A673 (cell line): ENCODE measurements at regions not wholly inside any gene's neighbourhood (a gene's known extent, or its start where the extent isn't known, plus 50 kb on each side); places are given as distances from the start of the nearest gene placed in this dataset.
A peak's percentile ranks its signal among the peaks of the same experiment; 100 is the strongest.

Experiments
- BruUV-seq: library from RNA; stranded (reverse); fragments of 400-500 nt; replicated peaks from 2 replicates; lab custom pipeline; 2021; lab: Mats Ljungman, UMichigan
- CTCF ChIA-PET: fragments of 300-600 bp; sonication (Branson Sonifier 250); formaldehyde crosslinking; loops from one replicate; lab custom pipeline; 2022; ENCODE audit warnings: antibody characterized with exemption; lab: Charles Lee
- POLR2A ChIA-PET: fragments of 300-600 bp; sonication (Branson Sonifier 250); formaldehyde crosslinking; loops from one replicate; lab custom pipeline; 2022; ENCODE audit warnings: antibody characterized with exemption; ENCODE audit not compliant: low non-redundant PET; lab: Charles Lee
- DNase-seq: peaks from one replicate; pipeline ENCODE4 v3.0.0-alpha.2; 2015; ENCODE audit warnings: low spot score
- H3K27ac ChIP-seq: fragments of 200-600 bp; sonication (generic); 2 replicates; pipeline ENCODE4 v1.5.1; 2016; ENCODE audit warnings: mixed run types, low read depth, mild to moderate bottlenecking, mixed read lengths, antibody characterized with exemption, low read length; ENCODE audit not compliant: poor library complexity, severe bottlenecking
- H3K27me3 ChIP-seq: fragments of 200-600 bp; sonication (generic); replicated peaks from 2 replicates; pipeline ENCODE4 v1.6.1; 2017; ENCODE audit warnings: mixed run types, low read depth, mild to moderate bottlenecking, mixed read lengths, antibody characterized with exemption, low read length; ENCODE audit not compliant: insufficient read depth, poor library complexity
- H3K36me3 ChIP-seq: fragments of 200-600 bp; sonication (generic); 2 replicates; pipeline ENCODE4 v1.6.1; 2016; ENCODE audit warnings: mixed run types, mild to moderate bottlenecking, mixed read lengths, antibody characterized with exemption, low read length; ENCODE audit not compliant: insufficient read depth, poor library complexity, severe bottlenecking
- H3K4me1 ChIP-seq: fragments of 200-600 bp; sonication (generic); 2 replicates; pipeline ENCODE4 v1.6.1; 2017; ENCODE audit warnings: mixed run types, mild to moderate bottlenecking, mixed read lengths, antibody characterized with exemption, low read length; ENCODE audit not compliant: insufficient read depth, poor library complexity, severe bottlenecking
- H3K4me3 ChIP-seq: fragments of 200-600 bp; sonication (generic); 2 replicates; pipeline ENCODE4 v1.5.1; 2016; ENCODE audit warnings: low read depth, mixed run types, mild to moderate bottlenecking, mixed read lengths, low read length; ENCODE audit not compliant: poor library complexity, severe bottlenecking
- H3K9me3 ChIP-seq: fragments of 200-600 bp; sonication (generic); 2 replicates; pipeline ENCODE4 v1.6.1; 2016; ENCODE audit warnings: mixed run types, low read depth, mild to moderate bottlenecking, mixed read lengths, antibody characterized with exemption, low read length; ENCODE audit not compliant: poor library complexity, severe bottlenecking
- CTCF ChIP-seq: fragments of 300-800, 200-600 bp; sonication (generic); conservative IDR thresholded peaks from 2 replicates; pipeline ENCODE4 v1.5.1; 2017; ENCODE audit warnings: low read depth, mild to moderate bottlenecking, antibody characterized with exemption, low read length, moderate library complexity, mixed read lengths
- EZH2 ChIP-seq: fragments of 200-600 bp; sonication (generic); IDR thresholded peaks from 2 replicates; pipeline ENCODE4 v1.6.1; 2017; ENCODE audit warnings: borderline replicate concordance, low read depth, mild to moderate bottlenecking, mixed read lengths, antibody characterized with exemption, low read length; ENCODE audit not compliant: poor library complexity, severe bottlenecking
- intact Hi-C: fragments of 100-400 bp; cut with micrococcal nuclease; formaldehyde crosslinking; loops from one replicate; pipeline ENCODE4 v1.10.0; 2022; ENCODE audit not compliant: unreplicated experiment

DNA sequence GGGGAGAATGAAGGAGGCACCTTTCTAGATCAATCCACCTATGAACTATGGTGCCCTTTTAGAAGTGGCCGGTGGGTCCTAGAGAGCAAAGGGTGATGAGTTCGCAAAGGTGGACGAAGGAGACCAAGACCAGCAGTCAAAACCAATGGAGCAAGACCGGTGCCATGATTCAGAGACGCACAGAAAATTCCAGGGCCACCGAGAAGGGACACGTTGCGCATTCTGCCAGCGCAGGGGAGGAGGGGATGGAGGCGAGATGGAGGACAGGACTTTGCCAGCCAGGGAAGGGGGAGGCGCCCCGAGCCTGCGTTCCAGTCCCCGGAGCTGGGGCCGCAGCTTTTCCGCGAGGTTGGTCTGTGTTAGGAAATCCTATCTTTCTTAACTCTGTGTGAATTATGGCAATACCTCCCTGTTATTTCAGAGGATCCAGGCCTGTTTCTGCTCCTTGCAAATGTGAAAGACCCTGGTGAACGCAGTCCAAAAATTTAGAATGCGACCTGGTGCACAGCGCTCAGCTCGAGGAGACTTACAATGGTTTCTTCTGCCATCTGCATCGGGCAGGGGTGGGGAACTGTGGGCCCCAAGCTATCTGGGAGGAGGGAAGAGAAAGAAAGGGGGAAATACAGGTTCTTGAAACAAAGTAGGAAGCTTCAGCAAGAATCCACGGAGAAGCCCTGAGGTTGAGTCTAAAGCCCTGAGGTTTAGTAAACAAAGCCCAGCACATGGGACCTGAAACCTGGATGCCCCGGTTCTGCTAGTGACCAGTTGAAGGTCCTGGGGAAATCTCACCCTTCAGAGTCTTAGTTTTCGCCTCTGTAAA lies 129.4 kb downstream of the MRPS6 start:
- no peak overlapping the region for H3K27ac ChIP-seq
- H3K4me1 ChIP-seq: peaks cover 37% of the 10 kb centered on the region
- H3K9me3 ChIP-seq: no peaks in the 10 kb centered on the region
- intact Hi-C loops: loop anchor here (2.0 kb wide), 1 partner anchor 278 kb away; no protein-coding TSS in a partner anchor
- no peaks in the 10 kb centered on the region for H3K36me3 ChIP-seq
- H3K27me3 ChIP-seq: no peaks in the 10 kb centered on the region
- BruUV-seq: no TSS peak
- POLR2A ChIA-PET: interaction anchor here (0.5 to 0.6 kb wide), 2 partner anchors 99 to 699 kb away, joined by 4 read pairs; no protein-coding TSS in a partner anchor
- no peak overlapping the region for H3K4me3 ChIP-seq
- CTCF ChIA-PET: interaction anchor here (0.7 to 2.0 kb wide), 2 partner anchors 10 to 279 kb away, joined by 5 to 12 read pairs; no protein-coding TSS in a partner anchor
- TF ChIP-seq CTCF (no peak), EZH2 (no peak)
- no peak for DNase-seq

DNA sequence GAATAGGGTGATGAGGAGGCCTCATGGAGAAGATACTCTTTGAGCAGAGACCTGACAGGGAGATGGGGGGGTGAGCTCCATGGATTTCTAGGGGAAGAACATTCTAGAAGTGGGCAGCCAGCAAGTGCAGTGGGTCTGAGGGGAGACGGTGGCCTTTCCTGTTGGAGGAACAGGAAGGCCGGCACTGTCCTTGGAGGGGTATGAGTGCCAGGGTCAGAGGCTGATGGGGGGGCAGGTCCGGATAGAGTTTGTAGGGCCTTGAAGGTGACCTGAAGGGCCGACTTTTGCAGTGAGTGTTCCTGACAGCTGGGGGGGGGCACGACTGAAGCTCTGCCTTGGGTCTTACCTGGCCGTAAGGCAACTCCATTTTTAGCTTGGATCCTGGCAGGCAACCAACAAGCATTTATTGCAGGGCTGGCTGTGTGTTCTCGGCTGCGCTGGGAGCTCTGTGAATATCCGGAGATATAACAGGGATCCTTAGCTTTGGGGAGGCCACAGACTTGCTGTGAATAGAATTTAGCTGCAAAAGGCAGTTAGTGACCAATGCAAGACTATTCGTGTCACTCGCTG lies 130.6 kb downstream of the MRPS6 start:
- no peaks in the 10 kb centered on the region for H3K9me3 ChIP-seq
- peak overlapping the region; percentile 17 for H3K27ac ChIP-seq
- intact Hi-C loops: loop anchor here (2.0 kb wide), 1 partner anchor 279 kb away; no protein-coding TSS in a partner anchor
- ChIA-PET CTCF (interaction anchor here (0.7 kb wide), 1 partner anchor 9 kb away, joined by 5 read pairs; no protein-coding TSS in a partner anchor), POLR2A (no interaction called here)
- H3K4me3 ChIP-seq: no peak overlapping the region
- no TSS peak for BruUV-seq
- no peak for DNase-seq
- H3K4me1 ChIP-seq: peaks cover 37% of the 10 kb centered on the region
- TF ChIP-seq EZH2 (no peak), CTCF (no peak)
- no peaks in the 10 kb centered on the region for H3K27me3 ChIP-seq
- H3K36me3 ChIP-seq: no peaks in the 10 kb centered on the region

- Histone ChIP-seq H3K9me3 (no peaks in the 10 kb centered on the region), H3K27me3 (no peaks in the 10 kb centered on the region), H3K36me3 (no peaks in the 10 kb centered on the region), H3K4me1 (peaks cover 33% of the 10 kb centered on the region), H3K4me3 (no peak overlapping the region), H3K27ac (peak overlapping the region; percentile 17)
- intact Hi-C loops: no loop called here
- CTCF ChIA-PET: no interaction called here
- no TSS peak for BruUV-seq
- no peak for TF ChIP-seq CTCF
- no peak for TF ChIP-seq EZH2
- no peak for DNase-seq
- POLR2A ChIA-PET: no interaction called here
Measured at GRCh38 chr21:34204481-34205439, 131.4 kb downstream of the MRPS6 start.
